Epithelial cell of prostate (primary cell): ENCODE measurements at regions not wholly inside any gene's neighbourhood (a gene's known extent, or its start where the extent isn't known, plus 50 kb on each side); places are given as distances from the start of the nearest gene placed in this dataset.
A peak's percentile ranks its signal among the peaks of the same experiment; 100 is the strongest.

Experiments
- DNase-seq: peaks from one replicate; pipeline ENCODE4 v3.0.0-alpha.2; 2011; ENCODE audit warnings: low read depth, low spot score
- H3K27ac ChIP-seq: fragments of 450-650 bp; 2 replicates; pipeline ENCODE4 v1.5.1; 2017; ENCODE audit warnings: mild to moderate bottlenecking

- no peak overlapping the region for H3K27ac ChIP-seq
- DNase-seq: no peak
Observed at GRCh38 chr12:103086471-103086870, 129.0 kb downstream of the ASCL1 start.

- DNase-seq: no peak
- H3K27ac ChIP-seq: no peak overlapping the region
Observed at GRCh38 chr12:103093499-103094106, 136.1 kb downstream of the ASCL1 start.

GRCh38 chr12:103097496-103097895, 140.0 kb downstream of the ASCL1 start:
- H3K27ac ChIP-seq: no peak overlapping the region
- no peak for DNase-seq

DNA sequence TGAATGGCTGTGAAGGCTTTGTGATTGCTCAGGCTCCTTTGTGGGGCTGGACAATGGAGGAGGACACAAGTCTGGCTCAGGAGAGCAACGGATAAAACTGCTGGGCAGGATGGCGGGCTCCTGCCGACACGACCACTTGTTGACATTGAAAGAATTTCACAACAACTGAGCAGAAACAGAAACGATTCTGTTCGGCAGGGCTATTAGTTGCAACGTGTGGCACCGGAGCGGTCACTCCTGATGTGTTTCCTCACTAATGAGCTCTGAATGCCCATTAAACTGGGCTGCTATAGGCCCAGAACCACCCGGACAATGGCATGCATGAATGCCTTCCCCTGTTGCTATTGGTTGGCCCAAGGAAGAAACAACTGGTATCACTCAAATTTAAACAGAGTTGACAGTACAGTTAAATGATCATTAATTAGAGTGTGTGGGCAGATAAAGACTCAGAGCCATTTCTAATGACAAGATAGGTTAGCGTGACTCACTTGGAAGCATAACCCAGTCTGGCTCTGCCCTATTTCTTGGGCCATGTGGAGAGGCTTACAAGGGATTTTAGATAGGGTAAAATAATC, 142.9 kb downstream of the ASCL1 start:
- DNase-seq: no peak
- no peak overlapping the region for H3K27ac ChIP-seq

GRCh38 chr12:103102225-103102744, 144.8 kb downstream of the ASCL1 start:
- no peak overlapping the region for H3K27ac ChIP-seq
- DNase-seq: no peak

DNA sequence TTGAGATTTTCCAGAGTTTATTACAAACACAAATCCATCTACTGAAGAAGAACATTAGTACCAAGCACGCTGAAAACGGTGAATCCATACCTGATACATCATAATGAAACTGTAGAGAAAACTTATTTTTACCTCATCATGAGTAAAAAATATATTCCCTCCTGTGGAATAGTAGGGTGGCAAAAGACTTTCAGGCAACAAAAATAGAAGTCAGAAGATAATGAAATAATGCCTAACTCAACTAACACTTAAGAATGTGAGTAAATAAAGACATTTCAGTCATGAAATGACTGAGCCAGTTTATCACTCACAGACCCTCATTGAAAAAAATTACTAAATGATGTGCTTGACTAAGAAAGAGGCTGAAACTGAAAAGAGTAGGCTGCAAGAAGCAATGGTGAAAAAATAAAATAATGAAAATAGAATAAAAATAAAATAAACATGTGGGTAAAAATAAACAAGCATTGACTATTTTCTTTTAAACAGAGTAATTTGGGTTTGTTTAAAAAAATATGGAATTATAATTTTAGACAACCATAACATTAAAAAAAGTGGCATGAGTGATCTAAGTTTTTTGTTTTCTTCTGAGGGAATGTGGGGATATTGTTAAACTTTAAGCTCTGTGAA, 148.6 kb downstream of the ASCL1 start:
- H3K27ac ChIP-seq: no peak overlapping the region
- no peak for DNase-seq

DNA sequence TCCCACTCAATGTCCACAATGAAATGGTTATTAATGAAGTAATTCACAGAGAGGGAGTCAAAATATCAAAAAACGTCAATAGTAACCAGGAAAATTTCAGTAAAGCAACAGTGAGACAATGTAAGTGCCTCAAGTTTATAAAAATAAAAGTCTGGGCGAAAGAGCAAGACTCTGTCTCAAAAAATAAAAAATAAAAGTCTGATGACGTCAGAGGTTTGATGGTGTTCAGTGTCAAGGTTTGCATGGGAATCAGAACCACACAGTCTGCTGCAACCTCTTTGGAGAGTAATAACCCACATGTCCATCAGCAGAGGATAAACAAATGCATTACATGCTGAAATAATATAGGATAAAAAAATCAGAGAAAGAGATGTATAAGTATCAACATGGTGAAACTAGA, 152.4 kb downstream of the ASCL1 start:
- DNase-seq: no peak
- H3K27ac ChIP-seq: no peak overlapping the region

GRCh38 chr12:103114296-103115055, 157.0 kb downstream of the ASCL1 start:
- DNase-seq: peak; percentile 3
- no peak overlapping the region for H3K27ac ChIP-seq

DNA sequence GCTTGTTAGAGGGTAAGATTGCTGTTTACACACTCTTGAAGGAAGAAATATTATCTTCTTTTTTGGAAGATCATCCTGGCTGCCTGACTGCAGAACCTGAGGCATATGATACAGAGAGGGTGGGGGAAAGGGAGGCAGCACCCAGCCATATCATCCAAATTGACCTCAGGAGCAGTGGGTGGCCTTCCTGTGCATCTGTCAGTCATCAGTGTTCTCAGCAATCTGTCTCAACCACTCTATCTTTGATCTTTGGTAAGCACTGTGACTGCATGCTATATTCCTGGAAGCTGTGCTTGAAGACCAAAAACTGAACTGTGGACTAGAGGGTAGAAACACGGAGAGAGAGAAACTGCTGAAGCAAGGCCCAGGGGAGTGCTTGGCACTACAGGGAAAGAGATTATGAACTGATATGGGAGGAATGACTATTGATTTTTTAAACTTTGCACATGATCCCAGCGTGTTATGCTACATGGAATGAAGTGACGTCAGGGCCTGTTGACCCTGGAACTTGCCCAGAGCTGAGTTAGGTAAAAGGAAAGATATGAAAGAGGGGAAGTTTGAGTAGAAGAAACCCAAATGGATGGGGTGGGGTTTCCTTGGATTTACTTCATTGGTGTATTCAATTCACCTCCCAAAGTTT, 171.5 kb downstream of the ASCL1 start:
- no peak for DNase-seq
- H3K27ac ChIP-seq: no peak overlapping the region

- H3K27ac ChIP-seq: no peak overlapping the region
- no peak for DNase-seq
Observed at GRCh38 chr12:103130564-103130963, 173.1 kb downstream of the ASCL1 start.

- DNase-seq: no peak
- H3K27ac ChIP-seq: no peak overlapping the region
Observed at GRCh38 chr12:103138538-103138937, 181.1 kb downstream of the ASCL1 start.

GRCh38 chr12:103139876-103140275, 182.4 kb downstream of the ASCL1 start:
- no peak overlapping the region for H3K27ac ChIP-seq
- DNase-seq: no peak

- no peak overlapping the region for H3K27ac ChIP-seq
Observed at GRCh38 chr12:103140286-103140685, 182.8 kb downstream of the ASCL1 start.

DNA sequence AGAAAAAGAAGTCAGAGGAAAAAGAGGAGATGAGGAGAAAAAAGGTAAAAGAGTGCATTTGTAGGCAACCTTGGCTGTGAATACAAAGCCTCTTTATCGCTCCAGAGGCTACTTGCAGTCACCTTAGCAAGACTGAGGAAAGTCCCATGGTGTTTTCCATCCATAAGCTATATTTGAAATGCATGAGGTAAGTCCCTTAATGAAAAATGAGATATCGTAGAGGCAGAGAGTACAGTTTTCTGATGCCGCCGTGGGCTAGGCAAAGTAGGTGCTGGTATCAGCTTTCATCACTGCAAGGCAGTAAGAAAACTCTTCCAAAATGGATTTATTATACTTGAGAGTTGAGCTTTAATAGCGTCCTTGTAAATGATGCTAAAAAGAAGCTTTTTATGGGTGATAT, 186.8 kb downstream of the ASCL1 start:
- no peak overlapping the region for H3K27ac ChIP-seq
- no peak for DNase-seq

More at GRCh38 chr12:103140286-103140685, 182.8 kb downstream of the ASCL1 start:
- no peak for DNase-seq

GRCh38 chr12:103160622-103161021, 203.1 kb downstream of the ASCL1 start:
- DNase-seq: no peak
- H3K27ac ChIP-seq: no peak overlapping the region

GRCh38 chr12:103161582-103162362, 204.3 kb downstream of the ASCL1 start:
- H3K27ac ChIP-seq: no peak overlapping the region
- DNase-seq: no peak

DNA sequence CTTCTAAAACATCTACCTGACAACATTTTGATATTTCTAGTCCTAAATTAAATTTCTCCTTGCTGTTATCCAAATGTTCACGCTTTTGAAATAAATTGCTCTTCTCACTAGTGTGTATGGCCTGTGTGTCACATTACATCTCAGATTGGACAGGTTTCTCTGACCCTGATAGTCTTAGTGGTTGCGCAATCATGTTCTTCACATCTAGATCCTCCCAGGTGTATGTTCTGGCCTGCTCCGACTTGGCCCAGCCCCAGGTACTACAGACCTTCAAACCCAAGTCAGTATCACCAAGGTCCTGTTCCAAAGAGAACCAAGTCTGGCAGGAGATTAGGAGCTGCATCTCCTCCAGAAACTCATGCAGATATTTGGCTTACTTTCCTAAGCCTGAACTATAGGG, 209.5 kb downstream of the ASCL1 start:
- no peak overlapping the region for H3K27ac ChIP-seq
- DNase-seq: no peak

- H3K27ac ChIP-seq: no peak overlapping the region
- no peak for DNase-seq
Observed at GRCh38 chr12:103172447-103173112, 215.1 kb downstream of the ASCL1 start.

DNA sequence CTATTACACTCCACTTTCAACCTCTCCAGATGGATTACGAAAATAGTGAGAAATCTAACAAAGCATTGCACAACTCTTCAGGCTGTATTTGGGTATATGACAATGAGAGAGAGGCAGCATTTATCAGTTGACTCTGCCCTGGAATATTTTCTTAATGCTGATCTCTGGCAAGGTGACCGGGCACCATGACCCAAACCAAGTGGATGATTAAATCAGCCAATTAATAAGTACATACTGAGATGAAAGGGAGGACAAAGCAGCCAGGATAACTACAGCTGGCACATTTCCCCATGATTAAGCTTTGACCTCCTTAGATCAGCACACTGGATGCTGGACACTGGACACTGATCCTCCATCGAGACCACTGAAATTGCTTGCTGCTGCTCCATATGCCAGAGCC, 218.2 kb downstream of the ASCL1 start:
- DNase-seq: no peak

More for the DNA sequence above, 218.2 kb downstream of the ASCL1 start:
- no peak overlapping the region for H3K27ac ChIP-seq
